GM23248 (cell line): ENCODE measurements at regions not wholly inside any gene's neighbourhood (a gene's known extent, or its start where the extent isn't known, plus 50 kb on each side); places are given as distances from the start of the nearest gene placed in this dataset.

Experiments used
- EZH2 ChIP-seq: fragments of 200-600 bp; sonication (generic); IDR thresholded peaks from 2 replicates; pipeline ENCODE4 v1.6.1; 2018; ENCODE audit warnings: antibody characterized with exemption, mild to moderate bottlenecking; ENCODE audit not compliant: insufficient read depth, poor library complexity, severe bottlenecking
- EZH2phosphoT487 ChIP-seq: fragments of 200-600 bp; sonication (generic); IDR thresholded peaks from 2 replicates; pipeline ENCODE4 v1.6.1; 2018; ENCODE audit warnings: antibody characterized with exemption, moderate library complexity, mild to moderate bottlenecking, low read depth; ENCODE audit not compliant: insufficient read depth

- no peak for TF ChIP-seq EZH2
- no peak for TF ChIP-seq EZH2phosphoT487
These were observed 605.2 kb downstream of the GALC start for GRCh38 chr14:87387806-87388205.
